Glutamatergic neuron (in vitro differentiated cells): ENCODE measurements at regions not wholly inside any gene's neighbourhood (a gene's known extent, or its start where the extent isn't known, plus 50 kb on each side); places are given as distances from the start of the nearest gene placed in this dataset.

Experiments used
- DNase-seq: peaks from one replicate; pipeline ENCODE4 v3.0.0; 2022
- H3K27ac Mint-ChIP-seq: one replicate; pipeline ENCODE4 v1.8.0; 2020; ENCODE audit warnings: mild to moderate bottlenecking, mixed read lengths, inconsistent platforms; ENCODE audit not compliant: unreplicated experiment
- H3K27me3 Mint-ChIP-seq: one replicate; pipeline ENCODE4 v1.8.0; 2020; ENCODE audit warnings: mild to moderate bottlenecking, moderate library complexity, mixed read lengths, inconsistent platforms; ENCODE audit not compliant: unreplicated experiment
- H3K36me3 Mint-ChIP-seq: one replicate; pipeline ENCODE4 v1.8.0; 2020; ENCODE audit warnings: mild to moderate bottlenecking, mixed read lengths, inconsistent platforms; ENCODE audit not compliant: unreplicated experiment
- H3K4me1 Mint-ChIP-seq: one replicate; pipeline ENCODE4 v1.8.0; 2020; ENCODE audit warnings: mild to moderate bottlenecking, low read depth, mixed read lengths, inconsistent platforms; ENCODE audit not compliant: unreplicated experiment
- H3K4me3 Mint-ChIP-seq: one replicate; pipeline ENCODE4 v1.8.0; 2020; ENCODE audit warnings: mild to moderate bottlenecking, mixed read lengths, inconsistent platforms; ENCODE audit not compliant: unreplicated experiment
- H3K9me3 Mint-ChIP-seq: one replicate; pipeline ENCODE4 v1.8.0; 2020; ENCODE audit warnings: mild to moderate bottlenecking, moderate library complexity, mixed read lengths, inconsistent platforms; ENCODE audit not compliant: unreplicated experiment
- CTCF ChIP-seq: fragments of 200-600 bp; sonication (generic); IDR thresholded peaks from one replicate; pipeline ENCODE4 v1.5.0; 2021; ENCODE audit not compliant: partially characterized antibody, unreplicated experiment

GRCh38 chr7:27329909-27330308 is 87.3 kb downstream of the EVX1 start:
- H3K4me3 Mint-ChIP-seq, result no peak overlapping the region
- peaks cover 6% of the 10 kb centered on the region for H3K27me3 Mint-ChIP-seq
- DNase-seq, result no peak
- peak; percentile 27 for TF ChIP-seq CTCF
- H3K27ac Mint-ChIP-seq, result no peak overlapping the region
- H3K36me3 Mint-ChIP-seq, result peaks cover 16% of the 10 kb centered on the region
- H3K4me1 Mint-ChIP-seq, result no peaks in the 10 kb centered on the region
- no peaks in the 10 kb centered on the region for H3K9me3 Mint-ChIP-seq

- H3K36me3 Mint-ChIP-seq, result no peaks in the 10 kb centered on the region
- H3K27ac Mint-ChIP-seq, result no peak overlapping the region
- no peaks in the 10 kb centered on the region for H3K4me1 Mint-ChIP-seq
- no peak for TF ChIP-seq CTCF
- no peak overlapping the region for H3K4me3 Mint-ChIP-seq
- H3K9me3 Mint-ChIP-seq, result no peaks in the 10 kb centered on the region
- peaks cover 5% of the 10 kb centered on the region for H3K27me3 Mint-ChIP-seq
- no peak for DNase-seq
These were observed 96.9 kb downstream of the EVX1 start for GRCh38 chr7:27339478-27339877.

- TF ChIP-seq CTCF, result no peak
- DNase-seq, result no peak
- H3K36me3 Mint-ChIP-seq, result no peaks in the 10 kb centered on the region
- no peak overlapping the region for H3K27ac Mint-ChIP-seq
- no peaks in the 10 kb centered on the region for H3K9me3 Mint-ChIP-seq
- no peaks in the 10 kb centered on the region for H3K4me1 Mint-ChIP-seq
- no peak overlapping the region for H3K4me3 Mint-ChIP-seq
- H3K27me3 Mint-ChIP-seq, result peaks cover 5% of the 10 kb centered on the region
These were observed 101.9 kb downstream of the EVX1 start for GRCh38 chr7:27344471-27344870.

- H3K36me3 Mint-ChIP-seq, result no peaks in the 10 kb centered on the region
- no peak overlapping the region for H3K27ac Mint-ChIP-seq
- DNase-seq, result no peak
- H3K27me3 Mint-ChIP-seq, result peaks cover 3% of the 10 kb centered on the region
- no peak overlapping the region for H3K4me3 Mint-ChIP-seq
- no peaks in the 10 kb centered on the region for H3K9me3 Mint-ChIP-seq
- no peak for TF ChIP-seq CTCF
- no peaks in the 10 kb centered on the region for H3K4me1 Mint-ChIP-seq
These were observed 102.7 kb downstream of the EVX1 start for GRCh38 chr7:27345164-27345887.

- H3K27me3 Mint-ChIP-seq, result peaks cover 3% of the 10 kb centered on the region
- H3K9me3 Mint-ChIP-seq, result no peaks in the 10 kb centered on the region
- no peak for TF ChIP-seq CTCF
- no peak for DNase-seq
- H3K4me3 Mint-ChIP-seq, result no peak overlapping the region
- no peak overlapping the region for H3K27ac Mint-ChIP-seq
- H3K4me1 Mint-ChIP-seq, result no peaks in the 10 kb centered on the region
- no peaks in the 10 kb centered on the region for H3K36me3 Mint-ChIP-seq
These were observed 103.4 kb downstream of the EVX1 start for GRCh38 chr7:27345997-27346396.
